WTC11 (cell line): ENCODE measurements at regions not wholly inside any gene's neighbourhood (a gene's known extent, or its start where the extent isn't known, plus 50 kb on each side); places are given as distances from the start of the nearest gene placed in this dataset.

ENCODE experiments used
- ATAC-seq: fragments of 200-7000 bp; cut with Tn5 transposase; 2 replicates; pipeline ENCODE4 v1.10.0; 2021; ENCODE audit warnings: mild to moderate bottlenecking, moderate library complexity
- CTCF ChIA-PET: fragments of 300-600 bp; sonication (Branson Sonifier 250); formaldehyde crosslinking; loops from one replicate; lab custom pipeline; 2021; ENCODE audit warnings: antibody characterized with exemption; lab: Charles Lee
- POLR2A ChIA-PET: fragments of 350-600 bp; sonication (Branson Sonifier 250); formaldehyde crosslinking; loops from one replicate; lab custom pipeline; 2021; ENCODE audit warnings: antibody characterized with exemption; lab: Charles Lee
- DNase-seq: peaks from one replicate; pipeline ENCODE4 v3.0.0; 2021; ENCODE audit warnings: low spot score
- H3K27ac Mint-ChIP-seq: 2 replicates; pipeline ENCODE4 v1.8.0; 2021; ENCODE audit warnings: mixed read lengths
- H3K27me3 Mint-ChIP-seq: 2 replicates; pipeline ENCODE4 v1.8.0; 2021; ENCODE audit warnings: low read depth, mild to moderate bottlenecking, moderate library complexity, mixed read lengths
- H3K36me3 Mint-ChIP-seq: 2 replicates; pipeline ENCODE4 v1.8.0; 2021; ENCODE audit warnings: mixed read lengths
- H3K4me1 Mint-ChIP-seq: 2 replicates; pipeline ENCODE4 v1.8.0; 2022; ENCODE audit warnings: mixed read lengths
- H3K4me3 Mint-ChIP-seq: 2 replicates; pipeline ENCODE4 v1.8.0; 2021; ENCODE audit warnings: mild to moderate bottlenecking, moderate library complexity, mixed read lengths
- H3K9me3 Mint-ChIP-seq: 2 replicates; pipeline ENCODE4 v1.8.0; 2021; ENCODE audit warnings: mixed read lengths
- EMX1 ChIP-seq: fragments of 250-450 bp; sonication (Bioruptor Pico); IDR thresholded peaks from 2 replicates; pipeline ENCODE4 v1.8.0; 2021; ENCODE audit warnings: mild to moderate bottlenecking
- ESRRA ChIP-seq: sonication (generic); formaldehyde crosslinking; IDR thresholded peaks from 2 replicates; pipeline ENCODE4 v1.8.1; 2022; ENCODE audit warnings: mild to moderate bottlenecking, missing genetic modification reagents, borderline replicate concordance
- FOXK1 ChIP-seq: sonication (generic); formaldehyde crosslinking; IDR thresholded peaks from 2 replicates; pipeline ENCODE4 v1.8.0; 2022; ENCODE audit warnings: mild to moderate bottlenecking, moderate library complexity, missing genetic modification reagents
- GTF2I ChIP-seq: fragments of 250-450 bp; sonication (Bioruptor Pico); conservative IDR thresholded peaks from 2 replicates; pipeline ENCODE4 v1.4.0; 2021; ENCODE audit warnings: mild to moderate bottlenecking
- HMGA2 ChIP-seq: fragments of 250-450 bp; sonication (Bioruptor Pico); IDR thresholded peaks from 2 replicates; pipeline ENCODE4 v1.4.0; 2021; ENCODE audit warnings: mild to moderate bottlenecking, moderate library complexity
- NFE2L1 ChIP-seq: sonication (generic); formaldehyde crosslinking; IDR thresholded peaks from 2 replicates; pipeline ENCODE4 v1.8.1; 2023; ENCODE audit warnings: missing genetic modification reagents
- NR3C1 ChIP-seq: sonication (generic); formaldehyde crosslinking; conservative IDR thresholded peaks from 2 replicates; pipeline ENCODE4 v1.8.1; 2023; ENCODE audit warnings: low read depth, mild to moderate bottlenecking, missing genetic modification reagents
- PRRX2 ChIP-seq: fragments of 250-450 bp; sonication (Bioruptor Pico); IDR thresholded peaks from 2 replicates; pipeline ENCODE4 v1.8.0; 2021; ENCODE audit warnings: mild to moderate bottlenecking
- SMAD3 ChIP-seq: sonication (generic); formaldehyde crosslinking; IDR thresholded peaks from 2 replicates; pipeline ENCODE4 v1.8.0; 2022; ENCODE audit warnings: missing genetic modification reagents, mild to moderate bottlenecking, borderline replicate concordance
- TP53 ChIP-seq: sonication (generic); formaldehyde crosslinking; IDR thresholded peaks from 2 replicates; pipeline ENCODE4 v1.8.1; 2023; ENCODE audit warnings: mild to moderate bottlenecking, missing genetic modification reagents
- ZNF138 ChIP-seq: sonication (generic); formaldehyde crosslinking; conservative IDR thresholded peaks from 2 replicates; pipeline ENCODE4 v1.8.1; 2022; ENCODE audit warnings: mild to moderate bottlenecking, moderate library complexity, missing genetic modification reagents
- ZNF219 ChIP-seq: sonication (generic); formaldehyde crosslinking; IDR thresholded peaks from 2 replicates; pipeline ENCODE4 v1.8.0; 2023; ENCODE audit warnings: missing genetic modification reagents, mild to moderate bottlenecking, borderline replicate concordance
- TF ChIP-seq, protein P1 (sequence below): sonication (generic); formaldehyde crosslinking; conservative IDR thresholded peaks from 2 replicates; pipeline ENCODE4 v1.8.1; 2023; ENCODE audit warnings: mild to moderate bottlenecking, low read depth, missing genetic modification reagents, moderate library complexity
- TF ChIP-seq, protein P2 (sequence below): fragments of 250-450 bp; sonication (Bioruptor Pico); IDR thresholded peaks from 2 replicates; pipeline ENCODE4 v1.9.0; 2021; ENCODE audit warnings: mild to moderate bottlenecking
- TF ChIP-seq, protein P3 (sequence below): sonication (generic); formaldehyde crosslinking; IDR thresholded peaks from 2 replicates; pipeline ENCODE4 v1.8.1; 2023; ENCODE audit warnings: mild to moderate bottlenecking, missing genetic modification reagents
- TF ChIP-seq, protein P4 (sequence below): sonication (generic); formaldehyde crosslinking; IDR thresholded peaks from 2 replicates; pipeline ENCODE4 v1.8.1; 2022; ENCODE audit warnings: low read depth, missing genetic modification reagents, borderline replicate concordance
- TF ChIP-seq, protein P5 (sequence below): fragments of 250-450 bp; sonication (Bioruptor Pico); IDR thresholded peaks from 2 replicates; pipeline ENCODE4 v1.9.0; 2021; ENCODE audit warnings: moderate library complexity, mild to moderate bottlenecking, inconsistent platforms, borderline replicate concordance
- TF ChIP-seq, protein P6 (sequence below): fragments of 250-450 bp; sonication (Bioruptor Pico); conservative IDR thresholded peaks from 2 replicates; pipeline ENCODE4 v1.9.0; 2021; ENCODE audit warnings: mild to moderate bottlenecking
- TF ChIP-seq, protein P7 (sequence below): sonication (generic); formaldehyde crosslinking; IDR thresholded peaks from 2 replicates; pipeline ENCODE4 v1.8.1; 2023; ENCODE audit warnings: mild to moderate bottlenecking, missing genetic modification reagents

DNA sequence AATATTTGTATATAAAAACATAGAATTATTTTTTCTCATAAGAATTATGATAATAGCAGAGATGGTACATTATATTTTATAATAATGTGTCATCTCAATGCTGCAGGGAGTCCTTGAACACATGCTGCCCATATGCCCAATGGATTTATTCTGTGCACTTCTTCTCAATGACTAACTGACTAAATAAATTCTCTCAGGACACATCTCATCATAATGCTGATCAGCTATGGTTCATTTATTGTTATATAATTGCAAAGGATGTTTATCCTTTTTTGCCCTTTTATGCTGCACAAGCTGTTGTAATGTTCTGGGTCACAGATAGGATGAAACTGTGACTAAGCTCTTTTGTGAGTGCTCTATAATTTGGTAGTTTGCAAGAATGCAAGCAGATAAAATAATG is 1273.3 kb upstream of the ATXN8OS start:
- no peak overlapping the region for H3K4me3 Mint-ChIP-seq
- CTCF ChIA-PET, result no interaction called here
- DNase-seq, result no peak
- POLR2A ChIA-PET, result no interaction called here
- H3K27me3 Mint-ChIP-seq, result no peaks in the 10 kb centered on the region
- peaks cover 22% of the 10 kb centered on the region for H3K9me3 Mint-ChIP-seq
- H3K27ac Mint-ChIP-seq, result no peak overlapping the region
- no peaks in the 10 kb centered on the region for H3K36me3 Mint-ChIP-seq
- TF ChIP-seq, protein P1, sequence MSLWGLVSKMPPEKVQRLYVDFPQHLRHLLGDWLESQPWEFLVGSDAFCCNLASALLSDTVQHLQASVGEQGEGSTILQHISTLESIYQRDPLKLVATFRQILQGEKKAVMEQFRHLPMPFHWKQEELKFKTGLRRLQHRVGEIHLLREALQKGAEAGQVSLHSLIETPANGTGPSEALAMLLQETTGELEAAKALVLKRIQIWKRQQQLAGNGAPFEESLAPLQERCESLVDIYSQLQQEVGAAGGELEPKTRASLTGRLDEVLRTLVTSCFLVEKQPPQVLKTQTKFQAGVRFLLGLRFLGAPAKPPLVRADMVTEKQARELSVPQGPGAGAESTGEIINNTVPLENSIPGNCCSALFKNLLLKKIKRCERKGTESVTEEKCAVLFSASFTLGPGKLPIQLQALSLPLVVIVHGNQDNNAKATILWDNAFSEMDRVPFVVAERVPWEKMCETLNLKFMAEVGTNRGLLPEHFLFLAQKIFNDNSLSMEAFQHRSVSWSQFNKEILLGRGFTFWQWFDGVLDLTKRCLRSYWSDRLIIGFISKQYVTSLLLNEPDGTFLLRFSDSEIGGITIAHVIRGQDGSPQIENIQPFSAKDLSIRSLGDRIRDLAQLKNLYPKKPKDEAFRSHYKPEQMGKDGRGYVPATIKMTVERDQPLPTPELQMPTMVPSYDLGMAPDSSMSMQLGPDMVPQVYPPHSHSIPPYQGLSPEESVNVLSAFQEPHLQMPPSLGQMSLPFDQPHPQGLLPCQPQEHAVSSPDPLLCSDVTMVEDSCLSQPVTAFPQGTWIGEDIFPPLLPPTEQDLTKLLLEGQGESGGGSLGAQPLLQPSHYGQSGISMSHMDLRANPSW (CRISPR knock-in tag), result no peak
- no peak for TF ChIP-seq ZNF138 (CRISPR knock-in tag)
- no peak for TF ChIP-seq FOXK1 (CRISPR knock-in tag)
- no peak for TF ChIP-seq ZNF219 (CRISPR knock-in tag)
- TF ChIP-seq, all 79 proteins: peak for 0
- H3K4me1 Mint-ChIP-seq, result peaks cover 6% of the 10 kb centered on the region
- no peak for ATAC-seq

DNA sequence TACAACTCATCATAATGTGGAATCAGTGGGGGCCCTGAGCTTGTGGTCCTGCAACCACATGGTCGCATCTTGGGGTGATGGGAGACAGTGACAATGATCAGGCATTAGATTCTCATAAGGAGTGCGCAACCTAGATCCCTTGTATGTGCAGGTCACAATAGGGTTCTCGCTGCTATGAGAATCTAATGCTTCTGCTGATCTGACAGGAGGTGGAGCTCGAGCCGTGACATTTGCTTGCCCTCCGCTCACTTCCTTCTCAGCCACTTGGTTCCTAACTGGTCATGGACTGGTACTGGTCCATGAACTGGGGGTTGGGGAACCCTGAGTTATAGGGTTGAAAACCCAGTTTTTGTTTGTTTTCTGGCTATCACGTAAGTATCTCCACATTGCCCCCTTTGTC is 1290.9 kb upstream of the ATXN8OS start:
- ChIA-PET CTCF (interaction anchor here (0.7 kb wide), 1 partner anchor 110 kb away, joined by 3 read pairs; no protein-coding TSS in a partner anchor), POLR2A (no interaction called here)
- no peaks in the 10 kb centered on the region for H3K9me3 Mint-ChIP-seq
- DNase-seq, result no peak
- peaks cover 5% of the 10 kb centered on the region for H3K4me1 Mint-ChIP-seq
- H3K27me3 Mint-ChIP-seq, result no peaks in the 10 kb centered on the region
- no peaks in the 10 kb centered on the region for H3K36me3 Mint-ChIP-seq
- no peak overlapping the region for H3K27ac Mint-ChIP-seq
- no peak for ATAC-seq
- TF ChIP-seq SMAD3, result no peak
- no peak for TF ChIP-seq EMX1 (CRISPR knock-in tag)
- TF ChIP-seq NR3C1 (CRISPR knock-in tag), result no peak
- TF ChIP-seq, protein P2, sequence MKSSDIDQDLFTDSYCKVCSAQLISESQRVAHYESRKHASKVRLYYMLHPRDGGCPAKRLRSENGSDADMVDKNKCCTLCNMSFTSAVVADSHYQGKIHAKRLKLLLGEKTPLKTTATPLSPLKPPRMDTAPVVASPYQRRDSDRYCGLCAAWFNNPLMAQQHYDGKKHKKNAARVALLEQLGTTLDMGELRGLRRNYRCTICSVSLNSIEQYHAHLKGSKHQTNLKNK (CRISPR knock-in tag), result no peak
- TF ChIP-seq, protein P3, sequence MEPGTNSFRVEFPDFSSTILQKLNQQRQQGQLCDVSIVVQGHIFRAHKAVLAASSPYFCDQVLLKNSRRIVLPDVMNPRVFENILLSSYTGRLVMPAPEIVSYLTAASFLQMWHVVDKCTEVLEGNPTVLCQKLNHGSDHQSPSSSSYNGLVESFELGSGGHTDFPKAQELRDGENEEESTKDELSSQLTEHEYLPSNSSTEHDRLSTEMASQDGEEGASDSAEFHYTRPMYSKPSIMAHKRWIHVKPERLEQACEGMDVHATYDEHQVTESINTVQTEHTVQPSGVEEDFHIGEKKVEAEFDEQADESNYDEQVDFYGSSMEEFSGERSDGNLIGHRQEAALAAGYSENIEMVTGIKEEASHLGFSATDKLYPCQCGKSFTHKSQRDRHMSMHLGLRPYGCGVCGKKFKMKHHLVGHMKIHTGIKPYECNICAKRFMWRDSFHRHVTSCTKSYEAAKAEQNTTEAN (CRISPR knock-in tag), result no peak
- no peak for TF ChIP-seq ESRRA (CRISPR knock-in tag)
- TF ChIP-seq, protein P4, sequence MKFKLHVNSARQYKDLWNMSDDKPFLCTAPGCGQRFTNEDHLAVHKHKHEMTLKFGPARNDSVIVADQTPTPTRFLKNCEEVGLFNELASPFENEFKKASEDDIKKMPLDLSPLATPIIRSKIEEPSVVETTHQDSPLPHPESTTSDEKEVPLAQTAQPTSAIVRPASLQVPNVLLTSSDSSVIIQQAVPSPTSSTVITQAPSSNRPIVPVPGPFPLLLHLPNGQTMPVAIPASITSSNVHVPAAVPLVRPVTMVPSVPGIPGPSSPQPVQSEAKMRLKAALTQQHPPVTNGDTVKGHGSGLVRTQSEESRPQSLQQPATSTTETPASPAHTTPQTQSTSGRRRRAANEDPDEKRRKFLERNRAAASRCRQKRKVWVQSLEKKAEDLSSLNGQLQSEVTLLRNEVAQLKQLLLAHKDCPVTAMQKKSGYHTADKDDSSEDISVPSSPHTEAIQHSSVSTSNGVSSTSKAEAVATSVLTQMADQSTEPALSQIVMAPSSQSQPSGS (CRISPR knock-in tag), result no peak
- TF ChIP-seq, protein P5, sequence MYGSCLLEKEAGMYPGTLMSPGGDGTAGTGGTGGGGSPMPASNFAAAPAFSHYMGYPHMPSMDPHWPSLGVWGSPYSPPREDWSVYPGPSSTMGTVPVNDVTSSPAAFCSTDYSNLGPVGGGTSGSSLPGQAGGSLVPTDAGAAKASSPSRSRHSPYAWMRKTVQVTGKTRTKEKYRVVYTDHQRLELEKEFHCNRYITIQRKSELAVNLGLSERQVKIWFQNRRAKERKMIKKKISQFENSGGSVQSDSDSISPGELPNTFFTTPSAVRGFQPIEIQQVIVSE, result no peak
- no peak for TF ChIP-seq GTF2I (CRISPR knock-in tag)
- TF ChIP-seq, protein P6, sequence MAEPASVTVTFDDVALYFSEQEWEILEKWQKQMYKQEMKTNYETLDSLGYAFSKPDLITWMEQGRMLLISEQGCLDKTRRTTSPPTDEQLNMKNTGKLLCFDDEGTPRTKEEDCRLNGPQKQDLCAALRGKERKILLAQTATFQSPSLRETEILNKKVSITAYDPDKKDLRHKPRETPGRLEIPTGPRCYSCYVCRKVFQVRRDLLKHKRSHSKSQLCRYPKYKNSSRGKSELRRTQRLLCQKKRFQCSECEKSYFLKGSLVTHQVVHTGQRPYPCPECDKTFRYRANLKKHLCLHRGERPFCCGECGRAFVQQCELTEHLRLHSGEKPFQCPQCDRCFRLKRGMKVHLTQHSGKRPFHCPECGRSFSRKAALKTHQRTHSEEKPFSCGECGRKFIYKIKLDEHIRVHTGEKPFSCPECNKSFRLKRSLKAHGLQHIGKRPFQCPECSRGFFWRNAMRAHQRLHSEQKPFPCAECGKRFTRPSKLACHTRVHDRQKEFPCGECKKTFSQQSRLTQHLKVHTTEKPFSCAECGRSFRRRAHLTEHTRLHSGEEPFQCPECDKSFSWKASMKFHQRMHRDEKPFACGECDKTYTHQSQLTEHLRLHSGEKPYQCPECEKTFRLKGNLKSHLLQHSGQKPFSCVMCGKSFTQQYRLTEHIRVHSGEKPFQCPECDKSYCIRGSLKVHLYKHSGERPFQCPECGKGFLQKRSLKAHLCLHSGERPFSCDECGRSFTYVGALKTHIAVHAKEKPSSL (CRISPR knock-in tag), result no peak
- TF ChIP-seq TP53 (CRISPR knock-in tag), result no peak
- no peak for TF ChIP-seq HMGA2 (CRISPR knock-in tag)
- TF ChIP-seq, protein P7, sequence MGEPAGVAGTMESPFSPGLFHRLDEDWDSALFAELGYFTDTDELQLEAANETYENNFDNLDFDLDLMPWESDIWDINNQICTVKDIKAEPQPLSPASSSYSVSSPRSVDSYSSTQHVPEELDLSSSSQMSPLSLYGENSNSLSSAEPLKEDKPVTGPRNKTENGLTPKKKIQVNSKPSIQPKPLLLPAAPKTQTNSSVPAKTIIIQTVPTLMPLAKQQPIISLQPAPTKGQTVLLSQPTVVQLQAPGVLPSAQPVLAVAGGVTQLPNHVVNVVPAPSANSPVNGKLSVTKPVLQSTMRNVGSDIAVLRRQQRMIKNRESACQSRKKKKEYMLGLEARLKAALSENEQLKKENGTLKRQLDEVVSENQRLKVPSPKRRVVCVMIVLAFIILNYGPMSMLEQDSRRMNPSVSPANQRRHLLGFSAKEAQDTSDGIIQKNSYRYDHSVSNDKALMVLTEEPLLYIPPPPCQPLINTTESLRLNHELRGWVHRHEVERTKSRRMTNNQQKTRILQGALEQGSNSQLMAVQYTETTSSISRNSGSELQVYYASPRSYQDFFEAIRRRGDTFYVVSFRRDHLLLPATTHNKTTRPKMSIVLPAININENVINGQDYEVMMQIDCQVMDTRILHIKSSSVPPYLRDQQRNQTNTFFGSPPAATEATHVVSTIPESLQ, result no peak
- TF ChIP-seq NFE2L1 (CRISPR knock-in tag), result no peak
- TF ChIP-seq PRRX2 (CRISPR knock-in tag), result no peak
- TF ChIP-seq, all 79 proteins: peak for 0
- no peak overlapping the region for H3K4me3 Mint-ChIP-seq
